Lower leg skin (tissue), 4 donors: ENCODE measurements at regions not wholly inside any gene's neighbourhood (a gene's known extent, or its start where the extent isn't known, plus 50 kb on each side); places are given as distances from the start of the nearest gene placed in this dataset.
"Not testable (repeated sequence)": the region's sequence is repeated elsewhere in the genome, so short reads cannot be mapped to it uniquely, and the experiment has no call there.

Source experiments
- DNase-seq, 2 donors: peaks; one replicate each; pipeline ENCODE4 v3.0.0-alpha.2; 2019; ENCODE audit warnings: low spot score in 2 of 2
- H3K4me3 ChIP-seq: fragments of 200-600 bp; sonication (generic); 2 replicates; pipeline ENCODE4 v1.5.1; 2017; ENCODE audit warnings: mild to moderate bottlenecking, low read depth; ENCODE audit not compliant: poor library complexity, severe bottlenecking
- CTCF ChIP-seq, 3 donors: fragments of 450-650 bp; IDR thresholded peaks; one replicate each; pipeline ENCODE4 v1.5.1; 2016; ENCODE audit warnings: antibody characterized with exemption in 3 of 3, mild to moderate bottlenecking in 3 of 3, moderate library complexity in 2 of 3
- POLR2A ChIP-seq, 2 donors: fragments of 450-650 bp; IDR thresholded peaks; one replicate each; pipeline ENCODE4 v1.6.1; 2016 to 2017; ENCODE audit warnings: antibody characterized with exemption in 2 of 2, mild to moderate bottlenecking in 1 of 2, moderate library complexity in 1 of 2
- WGBS, 2 donors: methylation state at CpG; one replicate each; pipeline ENCODE4 v1.1.5; 2018; 5-methylcytosine and 5-hydroxymethylcytosine counted together
- intact Hi-C: fragments of 100-400 bp; cut with DNase I; formaldehyde crosslinking; loops from one replicate; pipeline ENCODE4 v1.15.0; 2023; ENCODE audit warnings: low total_unique reads

- WGBS, 2 donors: 87 to 88% methylated on average over 2 of the region's 2 CpGs
- TF ChIP-seq CTCF (IDR thresholded peaks at IDR 0.05) (no peak), POLR2A (IDR thresholded peaks at IDR 0.05) (no peak)
- intact Hi-C loops: no loop called here
- DNase-seq: no peak
- H3K4me3 ChIP-seq: no peak overlapping the region
Measured at GRCh38 chr13:70222926-70223325, 114.7 kb upstream of the KLHL1 start.

- TF ChIP-seq CTCF (IDR thresholded peaks at IDR 0.05) (no peak), POLR2A (IDR thresholded peaks at IDR 0.05) (no peak)
- no peak for DNase-seq
- 85 to 91% methylated on average over 3 of the region's 3 CpGs for WGBS, 2 donors
- intact Hi-C loops: no loop called here
- H3K4me3 ChIP-seq: no peak overlapping the region
Measured at GRCh38 chr13:70218618-70219017, 110.4 kb upstream of the KLHL1 start.

DNA sequence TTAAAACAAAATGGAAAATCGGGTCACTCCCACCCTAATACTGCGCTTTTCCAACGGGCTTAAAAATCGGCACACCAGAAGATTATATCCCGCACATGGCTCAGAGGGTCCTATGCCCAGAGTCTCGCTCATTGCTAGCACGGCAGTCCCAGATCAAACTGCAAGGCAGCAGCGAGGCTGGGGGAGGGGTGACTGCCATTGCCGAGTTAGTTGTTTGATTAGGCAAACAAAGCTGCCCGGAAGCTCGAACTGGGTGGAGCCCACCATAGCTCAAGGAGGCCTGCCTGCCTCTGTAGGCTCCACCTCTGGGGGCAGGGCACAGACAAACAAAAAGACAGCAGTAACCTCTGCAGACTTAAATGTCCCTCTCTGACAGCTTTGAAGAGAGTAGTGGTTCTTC lies 100.7 kb upstream of the KLHL1 start:
- DNase-seq, H3K4me3 ChIP-seq, intact Hi-C loops: not testable (repeated sequence)
- 76 to 79% methylated on average over 9 to 11 of the region's 11 CpGs for WGBS, 2 donors

GRCh38 chr13:70206671-70207070 lies 98.4 kb upstream of the KLHL1 start:
- TF ChIP-seq CTCF (IDR thresholded peaks at IDR 0.05): no peak
- no peak for TF ChIP-seq POLR2A (IDR thresholded peaks at IDR 0.05)
- intact Hi-C loops: no loop called here
- no peak for DNase-seq
- H3K4me3 ChIP-seq: no peak overlapping the region

DNA sequence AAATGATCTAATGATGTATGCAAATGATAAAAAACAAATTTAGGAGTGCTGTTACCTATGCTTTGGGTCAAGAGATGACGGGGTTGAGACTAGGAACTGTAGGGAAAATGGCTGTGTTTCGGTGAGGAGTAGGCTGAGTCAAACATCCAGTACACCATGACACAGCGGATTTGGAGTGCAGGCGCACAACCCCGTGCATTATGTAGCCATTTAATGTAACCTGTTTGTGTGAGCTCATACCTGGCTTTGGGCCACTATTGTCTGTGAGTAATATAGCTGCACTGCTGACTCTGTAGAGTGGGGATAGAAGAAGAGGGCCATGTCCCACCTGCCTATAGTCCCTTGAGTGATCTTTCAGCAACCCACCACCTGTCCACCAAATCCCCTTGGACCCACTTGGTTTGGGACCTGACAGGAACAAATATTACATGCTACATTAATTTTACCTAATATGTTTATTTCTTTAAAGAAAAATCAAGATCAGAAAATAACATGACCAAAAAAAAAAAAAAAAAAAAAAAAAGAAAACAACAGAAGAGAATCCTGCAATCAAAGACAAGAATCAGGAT lies 95.5 kb upstream of the KLHL1 start:
- 85 to 91% methylated on average over 5 of the region's 5 CpGs for WGBS, 2 donors
- H3K4me3 ChIP-seq: no peak overlapping the region
- TF ChIP-seq POLR2A (IDR thresholded peaks at IDR 0.05): no peak
- TF ChIP-seq CTCF (IDR thresholded peaks at IDR 0.05): no peak
- DNase-seq: no peak
- intact Hi-C loops: no loop called here

GRCh38 chr13:70191034-70191433 lies 82.8 kb upstream of the KLHL1 start:
- intact Hi-C loops: no loop called here
- no peak for TF ChIP-seq POLR2A (IDR thresholded peaks at IDR 0.05)
- no peak for TF ChIP-seq CTCF (IDR thresholded peaks at IDR 0.05)
- H3K4me3 ChIP-seq: no peak overlapping the region
- no peak for DNase-seq
